OCI-LY7 (cell line): ENCODE measurements at regions not wholly inside any gene's neighbourhood (a gene's known extent, or its start where the extent isn't known, plus 50 kb on each side); places are given as distances from the start of the nearest gene placed in this dataset.

ENCODE experiments used
- BruUV-seq: library from RNA; stranded (reverse); fragments of 400-500 nt; replicated peaks from 2 replicates; lab custom pipeline; 2021; lab: Mats Ljungman, UMichigan
- CTCF ChIA-PET: fragments of 300-600 bp; sonication (Branson Sonifier 250); formaldehyde crosslinking; loops from one replicate; lab custom pipeline; 2022; ENCODE audit warnings: antibody characterized with exemption; ENCODE audit not compliant: unreplicated experiment; lab: Charles Lee
- POLR2A ChIA-PET: fragments of 300-600 bp; sonication (Branson Sonifier 250); formaldehyde crosslinking; loops from one replicate; lab custom pipeline; 2022; ENCODE audit warnings: antibody characterized with exemption; lab: Charles Lee
- DNase-seq: peaks from one replicate; pipeline ENCODE4 v3.0.0-alpha.2; 2015; ENCODE audit warnings: low spot score
- H2AFZ ChIP-seq: fragments of 200-600 bp; sonication (generic), shearing (Covaris generic); 2 replicates; pipeline ENCODE4 v1.6.1; 2014; ENCODE audit warnings: mild to moderate bottlenecking, antibody characterized with exemption, low read length, moderate library complexity
- H3K27ac ChIP-seq: fragments of 200-600 bp; sonication (generic); 2 replicates; pipeline ENCODE4 v1.5.1; 2014; ENCODE audit warnings: mixed run types, low read depth, mild to moderate bottlenecking, moderate library complexity, low read length, inconsistent platforms; ENCODE audit not compliant: poor library complexity, severe bottlenecking
- H3K36me3 ChIP-seq: fragments of 200-600 bp; sonication (generic); 2 replicates; pipeline ENCODE4 v1.6.1; 2014; ENCODE audit warnings: mild to moderate bottlenecking, antibody characterized with exemption, low read length, moderate library complexity, mixed read lengths; ENCODE audit not compliant: insufficient read depth
- H3K4me1 ChIP-seq: fragments of 200-600 bp; sonication (generic); 2 replicates; pipeline ENCODE4 v1.5.1; 2014; ENCODE audit warnings: mild to moderate bottlenecking, low read length; ENCODE audit not compliant: insufficient read depth, poor library complexity, severe bottlenecking
- H3K4me2 ChIP-seq: fragments of 200-600 bp; sonication (generic); 2 replicates; pipeline ENCODE4 v1.6.1; 2014; ENCODE audit warnings: mild to moderate bottlenecking, low read length
- H3K4me3 ChIP-seq: fragments of 200-600 bp; sonication (generic); 2 replicates; pipeline ENCODE4 v1.5.1; 2014; ENCODE audit warnings: mild to moderate bottlenecking, low read depth, low read length; ENCODE audit not compliant: poor library complexity, severe bottlenecking
- H3K79me2 ChIP-seq: fragments of 200-600 bp; sonication (generic); 2 replicates; pipeline ENCODE4 v1.6.1; 2016; ENCODE audit warnings: low read depth, mild to moderate bottlenecking, low read length, moderate library complexity, mixed read lengths; ENCODE audit not compliant: insufficient read depth
- H3K9me2 ChIP-seq: fragments of 200-600 bp; sonication (generic); 2 replicates; pipeline ENCODE4 v1.6.1; 2016; ENCODE audit warnings: mild to moderate bottlenecking, low read length, mixed read lengths; ENCODE audit not compliant: insufficient read depth
- H3K9me3 ChIP-seq: fragments of 200-600 bp; sonication (generic); 2 replicates; pipeline ENCODE4 v1.6.1; 2014; ENCODE audit warnings: mild to moderate bottlenecking, mixed run types, low read length, mixed read lengths
- H4K20me1 ChIP-seq: fragments of 200-600 bp; sonication (generic); 2 replicates; pipeline ENCODE4 v1.6.1; 2014; ENCODE audit warnings: mild to moderate bottlenecking, antibody characterized with exemption, low read length, moderate library complexity, mixed read lengths; ENCODE audit not compliant: insufficient read depth
- EZH2phosphoT487 ChIP-seq: fragments of 200-600 bp; sonication (generic); IDR thresholded peaks from 2 replicates; pipeline ENCODE4 v1.6.1; 2018; ENCODE audit warnings: low read depth, borderline replicate concordance, mild to moderate bottlenecking, mixed run types, antibody characterized with exemption, low read length, moderate library complexity, mixed read lengths
- intact Hi-C: fragments of 100-400 bp; cut with micrococcal nuclease; formaldehyde crosslinking; loops from one replicate; pipeline ENCODE4 v1.10.0; 2022; ENCODE audit not compliant: unreplicated experiment
- TF ChIP-seq, protein P1 (sequence below): fragments of 200-600 bp; sonication (generic); conservative IDR thresholded peaks from 2 replicates; pipeline ENCODE4 v1.5.1; 2014; ENCODE audit warnings: mild to moderate bottlenecking, antibody characterized with exemption, low read length, moderate library complexity, mixed read lengths

DNA sequence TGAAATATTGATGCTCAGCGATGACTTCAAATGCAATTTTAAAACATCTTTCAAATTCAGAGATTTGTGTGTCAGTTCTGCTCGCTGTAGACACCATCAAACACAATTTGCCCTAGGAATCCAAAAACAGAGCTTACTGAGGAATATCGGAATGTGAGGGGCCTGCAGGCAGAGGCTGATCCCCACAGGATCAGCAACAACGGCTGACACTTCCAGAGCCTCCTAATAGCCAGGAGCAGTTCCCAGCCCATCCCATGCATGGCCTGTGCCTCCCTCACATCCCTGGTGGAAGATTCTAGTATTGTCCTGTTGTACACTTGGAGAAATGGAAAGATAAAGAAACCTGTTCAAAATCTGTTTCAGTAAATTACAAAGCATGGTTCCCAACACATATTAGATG, 129.7 kb upstream of the VWC2 start:
- Histone ChIP-seq H2AFZ (no peak overlapping the region), H3K27ac (no peak overlapping the region), H3K9me3 (no peaks in the 10 kb centered on the region), H3K4me3 (no peak overlapping the region), H3K9me2 (no peaks in the 10 kb centered on the region), H3K4me1 (peaks cover 7% of the 10 kb centered on the region), H3K79me2 (no peaks in the 10 kb centered on the region), H3K36me3 (no peaks in the 10 kb centered on the region), H3K4me2 (no peak overlapping the region), H4K20me1 (no peaks in the 10 kb centered on the region)
- TF ChIP-seq, protein P1, sequence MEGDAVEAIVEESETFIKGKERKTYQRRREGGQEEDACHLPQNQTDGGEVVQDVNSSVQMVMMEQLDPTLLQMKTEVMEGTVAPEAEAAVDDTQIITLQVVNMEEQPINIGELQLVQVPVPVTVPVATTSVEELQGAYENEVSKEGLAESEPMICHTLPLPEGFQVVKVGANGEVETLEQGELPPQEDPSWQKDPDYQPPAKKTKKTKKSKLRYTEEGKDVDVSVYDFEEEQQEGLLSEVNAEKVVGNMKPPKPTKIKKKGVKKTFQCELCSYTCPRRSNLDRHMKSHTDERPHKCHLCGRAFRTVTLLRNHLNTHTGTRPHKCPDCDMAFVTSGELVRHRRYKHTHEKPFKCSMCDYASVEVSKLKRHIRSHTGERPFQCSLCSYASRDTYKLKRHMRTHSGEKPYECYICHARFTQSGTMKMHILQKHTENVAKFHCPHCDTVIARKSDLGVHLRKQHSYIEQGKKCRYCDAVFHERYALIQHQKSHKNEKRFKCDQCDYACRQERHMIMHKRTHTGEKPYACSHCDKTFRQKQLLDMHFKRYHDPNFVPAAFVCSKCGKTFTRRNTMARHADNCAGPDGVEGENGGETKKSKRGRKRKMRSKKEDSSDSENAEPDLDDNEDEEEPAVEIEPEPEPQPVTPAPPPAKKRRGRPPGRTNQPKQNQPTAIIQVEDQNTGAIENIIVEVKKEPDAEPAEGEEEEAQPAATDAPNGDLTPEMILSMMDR: no peak
- TF ChIP-seq EZH2phosphoT487: no peak
- ChIA-PET CTCF (no interaction called here), POLR2A (interaction anchor here (1.2 to 2.1 kb wide), 2 partner anchors 13 to 25 kb away, joined by 5 to 8 read pairs; no protein-coding TSS in a partner anchor)
- no TSS peak for BruUV-seq
- intact Hi-C loops: loop anchor here (10.0 kb wide), 1 partner anchor 639 kb away; no protein-coding TSS in a partner anchor
- DNase-seq: no peak

DNA sequence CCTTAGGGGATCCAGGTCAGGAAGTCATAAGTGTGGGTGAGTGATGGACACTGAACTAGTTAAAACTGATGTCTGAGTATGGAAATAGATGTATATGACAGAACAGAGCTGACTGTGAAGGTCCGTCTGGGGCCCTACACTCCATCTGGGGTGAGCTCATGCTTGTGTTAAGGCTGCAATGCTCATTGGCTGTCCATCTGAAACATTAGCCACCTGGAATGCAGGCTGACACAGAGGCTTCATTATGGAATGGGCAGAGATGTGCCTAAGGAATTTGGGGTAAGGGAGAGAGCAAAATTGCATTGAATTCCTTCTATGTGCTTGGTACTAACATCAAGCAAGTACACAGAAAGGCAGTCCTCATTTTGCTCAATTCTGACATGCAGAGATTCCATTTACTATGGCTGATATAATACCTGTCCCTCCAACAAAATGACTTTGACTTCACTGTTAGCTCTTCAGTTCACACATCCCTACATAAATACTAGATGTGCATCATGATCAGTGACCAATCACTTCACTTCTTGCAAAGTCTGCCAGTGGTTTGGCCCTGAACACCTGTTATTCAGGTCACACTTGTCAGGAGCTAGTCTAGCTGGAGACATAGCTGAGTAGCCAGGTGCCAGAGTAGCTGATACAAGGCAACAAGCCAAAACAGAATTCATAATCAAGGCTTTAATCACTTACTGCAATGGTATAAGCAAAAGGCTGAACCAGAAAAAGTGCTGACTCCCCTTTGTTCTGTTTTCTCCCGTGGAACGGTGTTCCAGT, 128.9 kb upstream of the VWC2 start:
- TF ChIP-seq EZH2phosphoT487: no peak
- TF ChIP-seq, protein P1: no peak
- Histone ChIP-seq H3K4me1 (peaks cover 7% of the 10 kb centered on the region), H3K4me3 (no peak overlapping the region), H2AFZ (0 out of 2 replicates have a peak overlapping the region, but pooled peaks have one; percentile 32), H4K20me1 (no peaks in the 10 kb centered on the region), H3K27ac (no peak overlapping the region), H3K9me3 (no peaks in the 10 kb centered on the region), H3K36me3 (no peaks in the 10 kb centered on the region), H3K4me2 (no peak overlapping the region), H3K79me2 (no peaks in the 10 kb centered on the region), H3K9me2 (no peaks in the 10 kb centered on the region)
- ChIA-PET POLR2A (interaction anchor here (0.5 to 2.1 kb wide), 4 partner anchors 13 to 127 kb away, joined by 3 to 8 read pairs (median 6); no protein-coding TSS in a partner anchor), CTCF (no interaction called here)
- BruUV-seq: no TSS peak
- intact Hi-C loops: loop anchor here (10.0 kb wide), 1 partner anchor 640 kb away; no protein-coding TSS in a partner anchor
- DNase-seq: peak; percentile 32

DNA sequence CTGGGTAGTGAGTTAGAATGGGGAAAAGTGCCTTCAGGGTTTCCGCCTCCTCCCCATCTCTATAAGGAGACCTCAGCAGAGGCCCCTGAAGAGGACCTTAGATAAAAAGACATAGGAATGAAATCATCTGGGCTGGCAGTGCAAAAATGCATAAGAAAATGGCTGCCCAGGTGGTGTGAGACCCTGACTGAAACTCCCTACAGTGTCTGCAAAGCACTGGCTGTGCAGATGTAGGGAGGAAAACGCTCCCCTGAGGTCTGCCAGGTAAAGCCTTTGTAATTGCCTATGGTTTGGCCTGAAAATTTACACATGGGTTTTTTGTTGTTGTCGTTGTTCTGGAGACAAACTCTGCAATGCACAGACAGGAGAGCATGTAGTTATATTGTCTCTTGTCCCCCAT, 128.1 kb upstream of the VWC2 start:
- H3K9me2 ChIP-seq: no peaks in the 10 kb centered on the region

More for the DNA sequence above, 128.1 kb upstream of the VWC2 start:
- no TSS peak for BruUV-seq
- H3K4me1 ChIP-seq: peaks cover 7% of the 10 kb centered on the region
- no peak overlapping the region for H3K4me2 ChIP-seq
- no peaks in the 10 kb centered on the region for H4K20me1 ChIP-seq
- ChIA-PET POLR2A (interaction anchor here (2.1 kb wide), 1 partner anchor 23 kb away, joined by 8 read pairs; no protein-coding TSS in a partner anchor), CTCF (no interaction called here)
- H3K27ac ChIP-seq: no peak overlapping the region
- H3K4me3 ChIP-seq: no peak overlapping the region
- TF ChIP-seq, protein P1: no peak
- no peak for TF ChIP-seq EZH2phosphoT487
- H2AFZ ChIP-seq: peak overlapping the region; percentile 21; the same call in 1 of the 2 replicates
- DNase-seq: no peak
- no peaks in the 10 kb centered on the region for H3K9me3 ChIP-seq
- H3K79me2 ChIP-seq: no peaks in the 10 kb centered on the region
- no peaks in the 10 kb centered on the region for H3K36me3 ChIP-seq
- intact Hi-C loops: loop anchor here (10.0 kb wide), 1 partner anchor 640 kb away; no protein-coding TSS in a partner anchor
